ENCODE measurements at regions not wholly inside any gene's neighbourhood (a gene's known extent, or its start where the extent isn't known, plus 50 kb on each side); places are given as distances from the start of the nearest gene placed in this dataset.

DNA sequence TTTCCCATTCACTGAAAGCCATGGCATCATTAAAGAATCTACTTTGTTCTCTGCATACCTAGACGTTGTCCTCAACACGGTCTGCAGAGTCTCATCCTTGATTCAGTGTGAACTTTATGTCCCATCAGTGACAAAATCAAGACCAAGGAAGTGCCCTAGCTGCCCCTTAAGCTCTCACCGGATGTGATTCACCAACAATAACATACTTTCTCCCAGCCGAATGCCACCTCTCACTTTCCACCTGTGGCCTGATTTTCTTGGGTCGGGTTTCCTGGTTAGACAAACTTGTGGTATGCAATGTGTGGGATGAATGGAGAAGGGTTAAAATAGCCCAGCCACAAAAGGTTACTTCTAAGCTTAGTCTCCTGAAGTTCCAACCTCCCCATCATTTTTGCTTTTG is 145.3 kb upstream of the PAPPA start:
- no peak for DNase-seq

GRCh38 chr9:116009420-116009819 is 144.2 kb upstream of the PAPPA start:
- no peak for DNase-seq

DNA sequence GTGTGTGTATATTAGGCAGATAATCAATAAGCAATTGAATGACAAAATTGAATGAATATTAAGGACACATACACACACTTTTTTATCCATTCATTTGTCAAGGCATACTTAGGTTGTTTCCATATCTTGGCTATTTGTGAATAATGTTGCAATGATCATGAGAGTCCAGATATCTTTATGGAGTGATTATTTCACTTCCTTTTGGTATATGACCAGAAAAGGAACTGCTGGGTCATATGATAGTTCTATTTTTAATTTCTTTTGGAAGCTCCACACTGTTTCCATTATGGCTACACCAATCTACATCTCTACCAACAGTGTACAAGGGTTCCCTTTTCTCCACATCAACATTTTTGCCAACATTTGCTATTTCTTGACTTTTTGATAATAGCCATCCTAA is 137.7 kb upstream of the PAPPA start:
- no peak for DNase-seq

DNA sequence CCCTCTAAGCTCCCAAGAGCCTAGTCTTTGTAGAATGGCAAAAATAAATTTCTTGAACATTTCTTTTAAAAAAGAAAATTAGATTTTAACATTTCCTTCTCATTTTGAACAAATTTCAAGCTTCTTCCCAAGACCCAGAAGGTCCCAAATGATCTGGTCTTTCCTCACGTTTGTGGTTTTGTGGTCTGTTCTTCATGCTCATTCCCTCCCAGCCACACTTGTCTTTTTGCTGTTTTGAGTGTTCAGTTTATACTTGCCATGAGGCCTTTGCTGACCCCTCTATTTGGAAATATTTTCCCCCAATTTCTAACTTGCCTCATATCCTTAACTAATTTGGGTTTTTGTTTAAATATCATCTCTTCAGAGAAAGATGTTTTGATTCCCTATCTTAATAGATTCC is 133.4 kb upstream of the PAPPA start:
- DNase-seq = no peak

DNA sequence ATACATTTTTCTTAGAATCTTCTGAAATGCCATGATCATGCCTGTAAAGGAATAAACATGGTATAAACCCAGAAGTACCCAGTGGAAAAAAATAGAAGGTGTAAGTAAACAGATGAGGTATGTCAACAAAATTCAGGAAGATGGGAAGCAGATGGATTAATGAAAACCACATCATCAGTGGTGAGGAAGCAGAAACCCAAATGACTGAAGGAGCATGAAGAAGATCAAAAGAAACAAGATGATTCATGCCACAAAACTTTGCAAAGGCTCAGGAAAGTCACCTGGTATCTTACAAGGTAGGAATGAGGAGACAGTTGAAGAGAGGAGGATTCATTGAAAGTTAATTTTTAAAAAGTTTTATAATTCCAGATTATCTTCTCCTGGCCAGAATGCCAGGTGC is 132.8 kb upstream of the PAPPA start:
- DNase-seq = no peak

DNA sequence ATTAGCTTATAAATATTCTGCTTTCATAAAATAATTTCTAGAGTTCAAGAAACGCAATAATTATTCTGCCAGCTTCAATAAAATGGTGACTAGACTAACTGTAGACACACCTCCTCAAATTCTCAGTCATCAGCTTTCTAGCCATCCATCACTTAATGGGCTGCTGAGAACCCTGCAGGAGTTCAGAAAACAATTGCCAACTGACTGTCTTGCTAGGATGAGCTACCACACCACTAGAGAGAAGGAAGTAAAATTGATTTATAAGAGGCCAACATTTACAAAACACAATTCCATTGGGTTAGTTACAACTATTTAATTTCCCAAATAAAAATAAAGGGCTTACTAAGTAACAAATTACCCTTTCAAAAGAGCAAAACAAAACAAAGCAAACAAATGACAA is 126.5 kb upstream of the PAPPA start:
- no peak for DNase-seq

DNA sequence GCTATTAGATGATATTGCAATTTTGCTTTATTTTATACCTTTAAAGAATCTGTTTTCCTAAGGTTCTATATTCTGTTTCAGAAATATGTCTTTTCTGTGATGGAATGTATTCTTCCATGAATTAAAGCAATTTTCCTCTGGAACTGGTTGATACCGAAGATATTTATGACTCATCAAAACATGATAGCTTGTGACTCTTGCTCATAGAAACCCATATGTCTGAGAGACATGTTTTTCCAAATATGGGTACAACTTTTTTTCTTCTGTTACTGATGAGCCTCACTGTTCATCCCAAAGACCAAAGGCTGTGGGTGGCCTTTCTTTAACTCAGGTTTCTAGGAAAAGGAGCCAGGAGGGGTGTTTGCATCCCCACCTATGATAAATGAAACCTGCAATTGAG is 126.1 kb upstream of the PAPPA start:
- no peak for DNase-seq

- DNase-seq = no peak
Observed at GRCh38 chr9:116027951-116028350, 125.6 kb upstream of the PAPPA start.

DNA sequence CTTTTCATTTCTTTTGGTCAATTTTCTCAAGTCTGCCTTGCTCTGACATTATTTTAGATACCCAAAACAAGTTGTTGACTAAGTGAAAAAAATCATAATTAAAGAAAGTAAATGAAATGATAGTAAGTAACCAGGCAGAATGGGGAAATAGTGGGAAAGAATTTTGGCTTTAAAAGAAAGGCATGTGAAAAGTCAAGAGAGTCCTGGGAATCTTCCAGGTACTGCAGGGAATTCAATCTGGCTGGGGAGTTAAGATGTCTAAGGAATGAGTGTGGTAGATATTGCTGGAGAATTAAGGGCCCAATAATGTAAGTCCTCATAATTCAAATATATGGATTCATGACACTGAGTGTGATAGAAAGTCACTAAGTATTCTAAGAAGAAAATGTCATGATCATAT is 123.1 kb upstream of the PAPPA start:
- DNase-seq = no peak

GRCh38 chr9:116032683-116033440 is 120.7 kb upstream of the PAPPA start:
- no peak for DNase-seq

- no peak for DNase-seq
Observed at GRCh38 chr9:116039312-116039711, 114.3 kb upstream of the PAPPA start.

- no peak for DNase-seq
Observed at GRCh38 chr9:116039893-116040292, 113.7 kb upstream of the PAPPA start.

GRCh38 chr9:116042321-116042720 is 111.3 kb upstream of the PAPPA start:
- DNase-seq = no peak

GRCh38 chr9:116045083-116045482 is 108.5 kb upstream of the PAPPA start:
- no peak for DNase-seq

DNA sequence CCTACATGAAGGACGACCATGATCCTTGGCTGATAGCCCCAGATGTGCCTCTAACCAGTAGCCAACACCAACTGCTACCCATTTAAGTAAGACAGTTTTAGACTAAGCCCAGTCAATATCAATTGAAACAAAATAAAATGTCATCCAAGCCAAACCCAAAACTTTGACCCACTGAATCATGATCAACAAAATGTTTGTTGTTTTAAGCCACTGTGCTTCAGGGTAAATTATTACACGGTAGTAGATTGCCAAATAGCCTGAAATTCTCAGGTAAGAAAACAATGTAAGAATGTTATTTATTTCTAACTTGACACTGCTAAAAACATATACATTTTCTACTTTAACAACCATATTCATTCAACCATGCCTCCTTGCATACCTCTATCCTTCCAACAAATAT is 105.5 kb upstream of the PAPPA start:
- no peak for DNase-seq

DNA sequence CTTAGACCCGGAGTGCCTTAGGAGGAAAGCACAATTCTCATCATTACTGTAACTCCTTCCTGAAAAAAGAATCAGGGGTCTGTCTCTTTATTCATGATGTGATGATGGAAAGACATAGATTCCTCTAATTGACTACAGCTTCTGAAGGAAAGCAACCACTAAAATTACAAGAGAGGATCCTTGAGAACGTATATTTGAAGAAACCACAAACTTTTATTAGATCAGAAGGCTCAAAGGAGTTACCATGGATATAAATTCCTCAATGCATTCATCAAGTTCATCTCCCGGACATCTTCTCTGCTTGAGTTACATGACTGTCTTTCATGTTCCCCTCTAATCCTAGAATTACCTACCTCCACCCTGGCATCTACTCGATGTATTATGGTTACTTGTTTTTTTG is 104.1 kb upstream of the PAPPA start:
- DNase-seq = no peak

GRCh38 chr9:116051528-116051927 is 102.1 kb upstream of the PAPPA start:
- no peak for DNase-seq

GRCh38 chr9:116055536-116055935 is 98.1 kb upstream of the PAPPA start:
- DNase-seq = no peak

DNA sequence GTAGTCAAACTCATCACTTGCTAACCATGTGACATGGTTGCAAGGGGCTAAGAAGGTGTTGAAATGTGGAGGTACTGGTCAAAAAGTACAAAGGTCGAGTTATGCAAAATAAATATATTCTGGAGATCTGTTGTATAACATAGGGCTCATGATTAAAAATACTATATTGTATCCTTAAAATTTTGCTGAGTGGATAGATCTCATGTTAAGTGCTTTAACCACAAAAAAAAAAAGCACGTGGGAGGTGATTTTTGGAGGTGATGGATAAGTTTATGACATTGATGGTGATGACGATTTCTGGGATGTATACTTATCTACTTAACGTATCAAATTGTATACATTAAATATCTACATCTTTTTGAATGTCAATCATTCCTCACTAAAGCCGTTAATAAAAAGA is 96.2 kb upstream of the PAPPA start:
- DNase-seq = no peak

GRCh38 chr9:116058421-116058820 is 95.2 kb upstream of the PAPPA start:
- DNase-seq = no peak

GRCh38 chr9:116059466-116059865 is 94.1 kb upstream of the PAPPA start:
- DNase-seq = no peak

GRCh38 chr9:116060631-116061030 is 93.0 kb upstream of the PAPPA start:
- no peak for DNase-seq

- DNase-seq = no peak
Observed at GRCh38 chr9:116061546-116062205, 91.9 kb upstream of the PAPPA start.

- no peak for DNase-seq
Observed at GRCh38 chr9:116062206-116062550, 91.4 kb upstream of the PAPPA start.

DNA sequence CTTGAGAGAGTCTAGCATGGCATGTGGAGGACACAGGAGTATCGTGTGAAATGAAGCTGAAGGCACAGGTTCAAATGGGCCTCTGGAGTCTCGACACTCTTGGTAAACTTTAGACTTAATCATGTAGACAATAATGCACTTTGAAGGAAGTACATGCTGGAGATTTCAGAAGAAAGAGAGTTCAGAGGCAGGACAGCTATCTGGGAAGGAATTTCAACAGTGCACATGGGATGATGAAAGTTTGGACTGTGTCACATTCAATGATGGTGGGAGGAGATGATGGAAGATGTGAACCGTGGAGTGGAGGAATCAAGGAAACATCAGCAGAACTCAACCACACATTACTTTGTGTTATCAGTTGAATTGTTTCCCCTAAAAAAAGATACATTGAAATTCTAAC is 88.6 kb upstream of the PAPPA start:
- no peak for DNase-seq

Data from hematopoietic multipotent progenitor cell treated with erythropoietin and hydrocortisone succinate and interleukin-3 and kit ligand, for 4 days (in vitro differentiated cells).